Liver (tissue), 3 donors: ENCODE measurements at regions not wholly inside any gene's neighbourhood (a gene's known extent, or its start where the extent isn't known, plus 50 kb on each side); places are given as distances from the start of the nearest gene placed in this dataset.

Experiments used
- FOXA1 ChIP-seq: IDR thresholded peaks from 2 replicates; pipeline ENCODE4 v1.6.1; 2016; ENCODE audit warnings: antibody characterized with exemption
- MAX ChIP-seq: IDR thresholded peaks from 2 replicates; pipeline ENCODE4 v1.6.1; 2016; ENCODE audit warnings: antibody characterized with exemption
- RAD21 ChIP-seq, 2 donors: IDR thresholded peaks; 2 replicates each; pipeline ENCODE4 v1.6.1; 2016; ENCODE audit warnings: antibody characterized with exemption in 2 of 2, mild to moderate bottlenecking in 2 of 2
- REST ChIP-seq: IDR thresholded peaks from 2 replicates; pipeline ENCODE4 v1.6.1; 2016; ENCODE audit warnings: antibody characterized with exemption, mild to moderate bottlenecking
- RXRA ChIP-seq, 2 donors: IDR thresholded peaks; 2 replicates each; pipeline ENCODE4 v1.6.1; 2017 to 2018; ENCODE audit warnings: antibody characterized with exemption in 2 of 2, mild to moderate bottlenecking in 1 of 2
- SP1 ChIP-seq: IDR thresholded peaks from 2 replicates; pipeline ENCODE4 v1.6.1; 2018; ENCODE audit warnings: antibody characterized with exemption, mild to moderate bottlenecking
- ZBTB33 ChIP-seq: IDR thresholded peaks from 2 replicates; pipeline ENCODE4 v1.6.1; 2016; ENCODE audit warnings: antibody characterized with exemption
- TF ChIP-seq, protein P1 (sequence below): fragments of 150-350 bp; IDR thresholded peaks from 2 replicates; pipeline ENCODE4 v1.5.1; 2017; ENCODE audit warnings: improper control_type of control experiment, low read depth, low read length; ENCODE audit not compliant: missing input control
- TF ChIP-seq, protein P2 (sequence below): IDR thresholded peaks from 2 replicates; pipeline ENCODE4 v1.6.1; 2016; ENCODE audit warnings: antibody characterized with exemption
- donor health status: healthy.
- donor health status: healthy.

- TF ChIP-seq FOXA1 = no peak
- TF ChIP-seq, protein P1, sequence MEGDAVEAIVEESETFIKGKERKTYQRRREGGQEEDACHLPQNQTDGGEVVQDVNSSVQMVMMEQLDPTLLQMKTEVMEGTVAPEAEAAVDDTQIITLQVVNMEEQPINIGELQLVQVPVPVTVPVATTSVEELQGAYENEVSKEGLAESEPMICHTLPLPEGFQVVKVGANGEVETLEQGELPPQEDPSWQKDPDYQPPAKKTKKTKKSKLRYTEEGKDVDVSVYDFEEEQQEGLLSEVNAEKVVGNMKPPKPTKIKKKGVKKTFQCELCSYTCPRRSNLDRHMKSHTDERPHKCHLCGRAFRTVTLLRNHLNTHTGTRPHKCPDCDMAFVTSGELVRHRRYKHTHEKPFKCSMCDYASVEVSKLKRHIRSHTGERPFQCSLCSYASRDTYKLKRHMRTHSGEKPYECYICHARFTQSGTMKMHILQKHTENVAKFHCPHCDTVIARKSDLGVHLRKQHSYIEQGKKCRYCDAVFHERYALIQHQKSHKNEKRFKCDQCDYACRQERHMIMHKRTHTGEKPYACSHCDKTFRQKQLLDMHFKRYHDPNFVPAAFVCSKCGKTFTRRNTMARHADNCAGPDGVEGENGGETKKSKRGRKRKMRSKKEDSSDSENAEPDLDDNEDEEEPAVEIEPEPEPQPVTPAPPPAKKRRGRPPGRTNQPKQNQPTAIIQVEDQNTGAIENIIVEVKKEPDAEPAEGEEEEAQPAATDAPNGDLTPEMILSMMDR = no peak
- no peak for TF ChIP-seq RXRA (IDR thresholded peaks at IDR 0.05)
- TF ChIP-seq MAX = no peak
- TF ChIP-seq ZBTB33 = no peak
- TF ChIP-seq, protein P2, sequence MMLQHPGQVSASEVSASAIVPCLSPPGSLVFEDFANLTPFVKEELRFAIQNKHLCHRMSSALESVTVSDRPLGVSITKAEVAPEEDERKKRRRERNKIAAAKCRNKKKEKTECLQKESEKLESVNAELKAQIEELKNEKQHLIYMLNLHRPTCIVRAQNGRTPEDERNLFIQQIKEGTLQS = no peak
- no peak for TF ChIP-seq REST
- no peak for TF ChIP-seq RAD21 (IDR thresholded peaks at IDR 0.05)
- no peak for TF ChIP-seq SP1
These were observed 221.4 kb downstream of the SPATA31D1 start for GRCh38 chr9:82209797-82210470.
